ENCODE measurements at regions not wholly inside any gene's neighbourhood (a gene's known extent, or its start where the extent isn't known, plus 50 kb on each side); places are given as distances from the start of the nearest gene placed in this dataset.

DNA sequence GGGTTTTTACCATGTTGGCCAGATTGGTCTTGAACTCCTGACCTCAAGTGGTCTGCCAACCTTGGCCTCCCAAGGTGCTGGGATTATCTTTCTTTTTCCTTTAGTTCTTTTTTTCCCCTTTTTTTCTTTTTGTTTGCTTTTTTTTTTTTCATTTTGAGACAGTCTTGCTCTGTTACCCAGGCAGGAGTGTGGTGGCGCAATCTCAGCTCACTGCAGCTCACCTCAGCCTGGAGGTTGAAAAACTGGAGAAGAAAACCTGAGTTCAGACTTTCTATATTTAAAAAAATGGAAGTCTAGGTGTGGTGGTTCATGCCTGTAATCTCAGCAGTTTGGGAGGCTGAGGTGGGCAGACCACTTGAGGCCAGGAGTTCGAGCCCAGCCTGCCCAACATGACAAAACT is 181.1 kb upstream of the HS3ST1 start:
- TF ChIP-seq, protein P1, sequence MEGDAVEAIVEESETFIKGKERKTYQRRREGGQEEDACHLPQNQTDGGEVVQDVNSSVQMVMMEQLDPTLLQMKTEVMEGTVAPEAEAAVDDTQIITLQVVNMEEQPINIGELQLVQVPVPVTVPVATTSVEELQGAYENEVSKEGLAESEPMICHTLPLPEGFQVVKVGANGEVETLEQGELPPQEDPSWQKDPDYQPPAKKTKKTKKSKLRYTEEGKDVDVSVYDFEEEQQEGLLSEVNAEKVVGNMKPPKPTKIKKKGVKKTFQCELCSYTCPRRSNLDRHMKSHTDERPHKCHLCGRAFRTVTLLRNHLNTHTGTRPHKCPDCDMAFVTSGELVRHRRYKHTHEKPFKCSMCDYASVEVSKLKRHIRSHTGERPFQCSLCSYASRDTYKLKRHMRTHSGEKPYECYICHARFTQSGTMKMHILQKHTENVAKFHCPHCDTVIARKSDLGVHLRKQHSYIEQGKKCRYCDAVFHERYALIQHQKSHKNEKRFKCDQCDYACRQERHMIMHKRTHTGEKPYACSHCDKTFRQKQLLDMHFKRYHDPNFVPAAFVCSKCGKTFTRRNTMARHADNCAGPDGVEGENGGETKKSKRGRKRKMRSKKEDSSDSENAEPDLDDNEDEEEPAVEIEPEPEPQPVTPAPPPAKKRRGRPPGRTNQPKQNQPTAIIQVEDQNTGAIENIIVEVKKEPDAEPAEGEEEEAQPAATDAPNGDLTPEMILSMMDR (IDR thresholded peaks at IDR 0.05), result no peak
- TF ChIP-seq ZFX (IDR thresholded peaks at IDR 0.05; ENCODE audit: borderline replicate concordance), result no peak
